GM19043 (cell line): ENCODE measurements at regions not wholly inside any gene's neighbourhood (a gene's known extent, or its start where the extent isn't known, plus 50 kb on each side); places are given as distances from the start of the nearest gene placed in this dataset.

Experiments
- ATAC-seq: cut with Tn5 transposase; IDR thresholded peaks from one replicate; pipeline ENCODE4 v1.9.1; 2021; ENCODE audit warnings: low read depth; ENCODE audit not compliant: unreplicated experiment

DNA sequence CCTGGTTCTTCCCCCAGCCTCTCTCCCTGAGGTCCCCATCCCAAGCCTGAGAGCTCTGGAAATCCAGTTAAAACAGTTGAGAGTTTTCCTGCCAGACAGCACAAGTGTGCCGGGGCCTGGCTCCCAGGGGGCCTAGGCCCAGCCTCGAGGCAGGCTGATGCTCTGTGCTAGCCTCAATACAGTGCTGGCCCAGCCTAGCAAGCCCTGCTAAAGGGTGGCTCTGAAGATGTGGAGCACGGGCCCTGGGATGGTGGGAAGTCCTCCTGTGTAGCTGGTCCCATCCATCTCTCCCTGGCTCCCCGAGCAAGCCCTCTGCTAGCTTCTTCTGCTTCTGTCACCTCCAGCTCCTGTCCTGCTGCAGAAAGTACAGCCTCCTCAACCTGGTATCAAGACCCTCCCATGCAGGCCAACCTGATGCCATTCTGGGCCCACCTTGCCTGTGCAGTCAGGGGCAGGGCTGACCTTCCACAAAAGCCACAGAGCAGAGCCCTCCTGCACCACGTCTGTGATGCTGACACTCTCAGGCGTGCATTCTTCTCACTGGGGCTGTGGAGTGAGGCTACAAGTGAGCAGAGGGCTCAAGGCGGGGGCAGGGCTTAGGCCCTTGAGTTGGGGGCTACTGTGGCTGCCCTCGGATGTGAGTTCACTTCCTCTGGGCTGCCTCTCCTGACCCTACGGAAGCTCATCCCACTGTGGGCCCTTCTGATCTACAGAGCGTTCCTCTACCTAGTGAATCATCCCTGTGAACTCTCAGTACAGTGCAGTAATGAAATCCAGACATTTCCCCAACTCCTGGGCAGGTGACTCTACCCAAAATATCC, 60.1 kb upstream of the LAPTM4A start:
- no peak for ATAC-seq

DNA sequence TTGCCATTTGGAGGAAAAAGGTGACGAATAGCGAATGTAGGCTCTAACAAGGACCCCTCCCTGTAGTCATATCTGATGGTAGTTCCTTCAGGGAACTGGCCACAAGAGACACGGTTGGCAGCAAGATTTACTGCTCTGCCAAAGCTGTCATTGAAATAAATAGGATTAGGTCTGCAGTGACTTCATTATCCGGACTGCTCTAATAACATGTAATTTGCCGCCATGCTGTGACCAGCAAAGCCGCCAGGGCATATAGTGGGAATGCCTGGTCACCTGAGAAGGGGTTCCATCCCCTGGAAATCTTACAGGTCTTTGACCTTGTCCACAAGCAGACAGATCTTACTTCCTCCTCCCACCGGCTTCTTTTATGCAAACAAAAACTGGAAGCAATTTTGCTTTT, 59.4 kb upstream of the LAPTM4A start:
- no peak for ATAC-seq

DNA sequence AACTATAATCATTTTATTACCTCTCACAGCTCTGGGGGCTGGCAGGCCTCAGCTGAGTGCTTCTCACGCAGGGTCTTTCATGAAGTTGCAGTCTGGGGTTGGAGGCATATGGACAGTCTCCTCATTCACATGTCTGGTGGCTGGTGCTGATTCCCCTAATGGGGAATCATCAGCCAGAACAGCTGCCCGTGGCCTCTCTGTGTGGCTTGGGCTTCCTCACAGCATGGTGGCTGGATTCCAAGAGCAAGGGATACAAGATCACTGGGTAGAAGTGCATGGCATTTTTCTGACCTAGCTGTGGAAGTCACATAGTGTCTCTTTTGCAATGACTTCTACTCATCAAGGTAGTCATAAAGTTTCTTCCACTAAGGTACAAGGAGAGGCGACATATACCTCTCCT, 59.0 kb upstream of the LAPTM4A start:
- ATAC-seq, result no peak

DNA sequence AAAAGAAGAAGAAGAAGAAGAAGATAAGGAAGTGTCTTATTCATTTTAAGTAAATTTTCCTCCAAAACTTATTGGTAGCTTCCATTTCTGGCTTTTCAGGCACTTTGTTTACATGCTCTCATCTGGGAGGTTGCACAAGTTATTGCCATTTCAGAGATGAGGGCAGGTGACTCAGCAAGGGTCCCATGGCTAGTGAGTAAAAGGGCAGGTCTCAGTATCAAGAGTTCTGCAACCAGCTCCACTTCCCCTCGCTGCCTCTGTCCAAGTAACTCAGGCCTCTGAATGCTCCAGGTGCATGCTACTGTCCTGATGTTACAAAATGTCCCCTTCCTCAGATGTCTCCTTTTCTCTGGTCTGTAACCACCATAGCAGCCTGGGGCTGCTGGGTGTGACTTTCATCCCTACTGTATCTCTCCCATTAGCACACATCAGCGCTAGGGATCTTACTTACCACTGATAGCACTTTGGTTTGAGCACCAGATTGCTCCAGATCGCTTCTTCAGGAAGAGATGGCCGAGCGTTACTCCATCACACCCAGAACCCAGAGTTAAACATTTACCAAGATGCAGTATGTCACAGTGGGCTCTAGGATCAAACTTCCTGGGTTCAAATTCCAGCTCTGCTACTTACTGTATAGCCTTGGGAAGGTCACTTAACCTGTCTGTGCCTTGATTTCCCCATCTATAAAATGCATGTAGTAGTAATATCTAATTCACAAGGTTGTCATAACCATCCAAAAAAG, 57.4 kb upstream of the LAPTM4A start:
- ATAC-seq, result no peak

DNA sequence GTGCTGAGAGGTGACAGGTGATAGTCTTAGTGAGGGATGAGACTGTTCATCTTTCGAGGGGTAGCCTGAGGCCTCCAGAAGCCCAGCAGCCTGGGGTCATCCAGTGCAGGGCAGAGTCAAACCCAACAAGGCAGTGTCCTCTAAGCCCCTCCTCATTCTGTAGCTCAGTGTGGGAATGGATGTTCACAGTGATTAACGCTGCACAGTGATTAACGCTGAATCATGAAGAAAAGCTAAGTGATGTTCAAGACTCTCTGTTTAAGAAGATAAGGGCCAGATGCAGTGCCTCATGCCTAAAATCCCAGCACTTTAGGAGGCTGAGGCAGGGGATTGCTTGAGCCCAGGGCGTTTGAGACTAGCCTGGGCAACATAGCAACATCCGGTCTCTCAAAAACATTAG, 56.3 kb upstream of the LAPTM4A start:
- no peak for ATAC-seq

DNA sequence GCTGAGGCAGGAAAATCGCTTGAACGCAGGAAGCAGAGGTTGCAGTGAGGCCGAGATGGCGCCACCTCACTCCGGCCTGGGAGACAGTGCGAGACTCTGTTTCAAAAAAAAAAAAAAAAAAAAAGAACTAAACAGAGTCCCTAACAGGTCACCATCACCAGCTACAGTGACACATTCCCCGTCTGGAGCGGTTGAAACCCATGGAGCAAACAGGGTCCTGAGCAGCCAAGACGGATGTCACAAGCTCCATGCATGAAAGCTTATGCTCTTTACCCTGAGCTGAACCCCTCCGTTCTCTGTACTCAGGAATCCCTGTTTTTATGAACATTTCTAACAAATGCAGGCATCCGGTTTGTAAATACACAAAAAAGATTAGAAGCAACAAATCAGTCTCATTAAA, 55.9 kb upstream of the LAPTM4A start:
- ATAC-seq, result no peak

DNA sequence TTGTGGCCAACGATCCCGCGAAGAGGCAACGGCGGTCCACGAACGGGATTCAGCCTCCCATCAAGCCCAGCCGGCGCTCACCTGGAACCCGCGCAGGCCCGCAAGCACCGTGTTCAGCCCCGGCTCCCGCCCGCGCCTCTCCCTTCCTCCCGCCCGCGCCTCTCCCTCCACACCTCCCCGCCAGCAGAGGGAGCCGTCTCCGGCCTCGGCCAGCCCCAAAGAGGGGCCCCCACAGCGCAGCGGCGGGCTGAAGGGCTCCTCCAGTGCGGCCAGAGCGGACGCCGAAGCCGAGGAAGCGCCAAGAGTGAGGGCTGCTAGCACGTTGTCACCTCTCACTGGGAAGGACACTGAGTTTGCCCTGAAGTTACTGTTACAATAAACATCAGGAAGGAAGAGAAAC, 55.3 kb upstream of the LAPTM4A start:
- ATAC-seq, result no peak

DNA sequence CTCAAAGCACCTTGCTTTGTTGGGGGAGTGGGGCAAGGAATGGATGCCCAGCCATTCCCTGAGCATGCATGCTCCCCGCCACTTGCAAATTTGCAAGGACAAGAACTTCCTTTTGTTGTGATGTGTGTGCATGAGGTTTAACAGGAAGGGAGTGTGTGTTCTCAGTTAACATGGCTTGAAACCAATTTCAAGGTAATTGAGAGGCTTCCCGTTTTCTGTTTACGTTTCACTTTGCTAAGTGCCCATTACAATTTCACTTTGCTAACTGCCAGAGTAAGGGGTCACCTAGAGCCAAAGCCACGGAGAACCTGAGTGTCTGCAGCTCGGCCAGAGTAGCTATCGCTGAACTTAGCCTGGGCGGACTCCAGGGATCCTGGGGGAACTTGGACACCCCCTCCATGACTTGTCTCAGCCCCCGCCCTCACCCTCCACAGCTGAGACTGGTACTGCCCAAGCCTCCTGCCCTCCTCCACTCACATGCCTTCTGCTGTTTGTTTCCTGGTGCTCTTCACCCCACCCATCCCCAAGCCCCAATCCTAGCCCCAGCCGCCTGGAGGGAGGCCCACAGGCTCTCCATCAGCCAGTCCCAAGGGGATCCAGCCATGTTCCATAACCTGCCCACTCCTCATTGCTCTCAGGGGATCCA, 53.6 kb upstream of the LAPTM4A start:
- no peak for ATAC-seq

DNA sequence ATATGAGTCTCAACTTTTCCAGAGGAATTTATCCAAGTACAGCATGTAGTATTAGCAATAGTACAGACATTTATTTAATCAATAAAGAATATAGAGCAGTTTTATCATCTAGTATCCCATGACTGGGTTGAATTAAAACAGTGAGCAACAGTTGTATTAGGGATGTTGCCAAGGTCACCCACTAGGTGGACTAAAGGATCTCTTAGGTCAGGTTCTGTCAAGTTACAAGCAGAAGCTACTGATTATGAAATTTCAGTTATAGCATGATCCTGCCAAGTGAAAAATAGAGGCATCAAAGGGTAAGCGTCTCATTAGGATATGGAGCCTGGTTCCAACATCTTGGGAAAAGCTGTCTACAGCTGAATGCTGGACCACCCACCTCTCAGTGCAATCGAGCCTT, 52.1 kb upstream of the LAPTM4A start:
- no peak for ATAC-seq
